Keratinocyte (primary cell): ENCODE measurements at regions not wholly inside any gene's neighbourhood (a gene's known extent, or its start where the extent isn't known, plus 50 kb on each side); places are given as distances from the start of the nearest gene placed in this dataset.

Source experiments
- CTCF ChIP-seq, 3 experiments: IDR thresholded peaks in 1 of 3; conservative IDR thresholded peaks in 1 of 3; optimal IDR thresholded peaks in 1 of 3; 2 replicates in 2 of 3; 3 replicates in 1 of 3; pipeline versions ENCODE3 to v1.5.1; 2011; ENCODE audit warnings: low read length in 3 of 3, mild to moderate bottlenecking in 3 of 3, moderate library complexity in 2 of 3, control low read depth in 1 of 3, inconsistent platforms in 1 of 3; ENCODE audit not compliant: insufficient read depth in 2 of 3; ENCODE audit errors: extremely low read depth in 1 of 3
- EZH2 ChIP-seq: IDR thresholded peaks from one replicate; pipeline ENCODE4 v1.6.1; 2012; ENCODE audit warnings: inconsistent platforms, mild to moderate bottlenecking, low read length, moderate library complexity

GRCh38 chr3:118805007-118805406 is 229.6 kb downstream of the IGSF11 start:
- TF ChIP-seq CTCF (optimal IDR thresholded peaks at IDR 0.05 in 1 of 3, IDR thresholded peaks at IDR 0.05 in 1 of 3, conservative IDR thresholded peaks at IDR 0.05 in 1 of 3; ENCODE audit: extremely low read depth in 1 of 3, insufficient read depth in 2 of 3, low read length in 3 of 3) (no peak), EZH2 (no peak)
